NCI-H2029 treated with DMSO at 0.1 percent for 48 hours (cell line): ENCODE measurements at regions not wholly inside any gene's neighbourhood (a gene's known extent, or its start where the extent isn't known, plus 50 kb on each side); places are given as distances from the start of the nearest gene placed in this dataset.
"Not testable (repeated sequence)": the region's sequence is repeated elsewhere in the genome, so short reads cannot be mapped to it uniquely, and the experiment has no call there.

Experiments
- DNase-seq: peaks from one replicate; lab custom pipeline; 2025; lab: John Stamatoyannopoulos, UW

- no peak for DNase-seq
Observed at GRCh38 chr3:191646242-191646641, 185.3 kb downstream of the PYDC2 start.

GRCh38 chr3:191648787-191649186 lies 187.8 kb downstream of the PYDC2 start:
- no peak for DNase-seq

GRCh38 chr3:191649626-191650025 lies 188.7 kb downstream of the PYDC2 start:
- DNase-seq = no peak

- not testable (repeated sequence) for DNase-seq
Observed at GRCh38 chr3:191658781-191659419, 197.9 kb downstream of the PYDC2 start.

GRCh38 chr3:191662150-191662549 lies 201.2 kb downstream of the PYDC2 start:
- DNase-seq = not testable (repeated sequence)

- DNase-seq = no peak
Observed at GRCh38 chr3:191680989-191681597, 220.1 kb downstream of the PYDC2 start.

GRCh38 chr3:191682961-191683360 lies 222.0 kb downstream of the PYDC2 start:
- no peak for DNase-seq

GRCh38 chr3:191686626-191687025 lies 225.7 kb downstream of the PYDC2 start:
- DNase-seq = no peak

GRCh38 chr3:191688756-191689433 lies 227.9 kb downstream of the PYDC2 start:
- DNase-seq = no peak

GRCh38 chr3:191691184-191691583 lies 230.2 kb downstream of the PYDC2 start:
- not testable (repeated sequence) for DNase-seq

- DNase-seq = no peak
Observed at GRCh38 chr3:191695131-191695814, 234.3 kb downstream of the PYDC2 start.

- DNase-seq = no peak
Observed at GRCh38 chr3:191695815-191696153, 234.8 kb downstream of the PYDC2 start.

- no peak for DNase-seq
Observed at GRCh38 chr3:191696348-191696747, 235.4 kb downstream of the PYDC2 start.

- no peak for DNase-seq
Observed at GRCh38 chr3:191699546-191699945, 238.6 kb downstream of the PYDC2 start.

GRCh38 chr3:191702121-191702520 lies 241.2 kb downstream of the PYDC2 start:
- DNase-seq = no peak

GRCh38 chr3:191707817-191708216 lies 246.9 kb downstream of the PYDC2 start:
- DNase-seq = no peak

GRCh38 chr3:191715585-191715984 lies 254.6 kb downstream of the PYDC2 start:
- DNase-seq = no peak

GRCh38 chr3:191721390-191721861 lies 260.5 kb downstream of the PYDC2 start:
- DNase-seq = peak; percentile 51

GRCh38 chr3:191721990-191722389 lies 261.0 kb downstream of the PYDC2 start:
- DNase-seq = peak; percentile 71

GRCh38 chr3:191727338-191727737 lies 266.4 kb downstream of the PYDC2 start:
- DNase-seq = no peak

- DNase-seq = no peak
Observed at GRCh38 chr3:191728186-191728585, 267.2 kb downstream of the PYDC2 start.

GRCh38 chr3:191737742-191738141 lies 276.8 kb downstream of the PYDC2 start:
- DNase-seq = no peak

- DNase-seq = no peak
Observed at GRCh38 chr3:191740712-191741111, 279.7 kb downstream of the PYDC2 start.
